Esophagus squamous epithelium (tissue), 5 donors: ENCODE measurements at regions not wholly inside any gene's neighbourhood (a gene's known extent, or its start where the extent isn't known, plus 50 kb on each side); places are given as distances from the start of the nearest gene placed in this dataset.

Experiments used
- DNase-seq: peaks from one replicate; lab custom pipeline; 2025; lab: John Stamatoyannopoulos, UW
- H3K27ac ChIP-seq, 4 donors: fragments of 200-600 bp; sonication (generic); one replicate each; pipeline ENCODE4 v1.5.1; 2016 to 2019; ENCODE audit warnings: mild to moderate bottlenecking in 1 of 4
- H3K27me3 ChIP-seq, 4 donors: fragments of 200-600 bp; sonication (generic); 1 replicate in 3 of 4; 2 replicates in 1 of 4; pipeline versions ENCODE4 v1.5.1 to v1.6.0; 2017 to 2021; ENCODE audit warnings: antibody characterized with exemption in 1 of 4
- H3K36me3 ChIP-seq, 3 donors: fragments of 200-600 bp; sonication (generic); one replicate each; pipeline ENCODE4 v1.5.1; 2016 to 2019
- H3K4me1 ChIP-seq, 3 donors: fragments of 200-600 bp; sonication (generic); one replicate each; pipeline ENCODE4 v1.5.1; 2017 to 2019
- H3K4me3 ChIP-seq, 4 donors: fragments of 200-600 bp; sonication (generic); 1 replicate in 3 of 4; 2 replicates in 1 of 4; pipeline ENCODE4 v1.5.1; 2016 to 2019; ENCODE audit warnings: mild to moderate bottlenecking in 2 of 4, moderate library complexity in 1 of 4
- H3K9me3 ChIP-seq, 3 donors: fragments of 200-600 bp; sonication (generic); one replicate each; pipeline ENCODE4 v1.5.1; 2016 to 2019
- CTCF ChIP-seq, 6 experiments: fragments of 450-650 bp in 4 of 6; fragments of 200-600 bp in 2 of 6; sonication (generic) in 2 of 6; IDR thresholded peaks; one replicate each; pipeline ENCODE4 v1.5.1; 2016 to 2019; ENCODE audit warnings: antibody characterized with exemption in 6 of 6, mild to moderate bottlenecking in 4 of 6, moderate library complexity in 4 of 6
- POLR2A ChIP-seq, 4 donors: fragments of 450-650 bp; IDR thresholded peaks; one replicate each; pipeline ENCODE4 v1.6.1; 2017; ENCODE audit warnings: antibody characterized with exemption in 4 of 4, mild to moderate bottlenecking in 4 of 4, moderate library complexity in 3 of 4
- WGBS, 2 donors: methylation state at CpG; one replicate each; pipeline ENCODE4 v1.1.5; 2018; 5-methylcytosine and 5-hydroxymethylcytosine counted together
- intact Hi-C: fragments of 100-400 bp; cut with DNase I; formaldehyde crosslinking; loops from one replicate; pipeline ENCODE4 v1.15.0; 2022
- donor health status: DM: yes; HTN: yes; CAD: no.

- Histone ChIP-seq H3K27me3 (no peaks in the 10 kb centered on the region), H3K4me1 (no peaks in the 10 kb centered on the region), H3K36me3 (no peaks in the 10 kb centered on the region), H3K4me3 (no peak overlapping the region), H3K9me3 (no peaks in the 10 kb centered on the region), H3K27ac (no peak overlapping the region)
- intact Hi-C loops, result no loop called here
- no peak for DNase-seq
- WGBS, 2 donors, result 86 to 91% methylated on average over 2 of the region's 2 CpGs
- TF ChIP-seq CTCF (IDR thresholded peaks at IDR 0.05) (no peak), POLR2A (IDR thresholded peaks at IDR 0.05) (no peak)
Measured at GRCh38 chr5:124561451-124561850, 185.0 kb downstream of the ZNF608 start.

- H3K27ac ChIP-seq, result no peak overlapping the region
- no peaks in the 10 kb centered on the region for H3K36me3 ChIP-seq
- H3K9me3 ChIP-seq, result no peaks in the 10 kb centered on the region
- TF ChIP-seq CTCF (IDR thresholded peaks at IDR 0.05), result no peak
- TF ChIP-seq POLR2A (IDR thresholded peaks at IDR 0.05), result no peak
- intact Hi-C loops, result no loop called here
- H3K4me1 ChIP-seq, result no peaks in the 10 kb centered on the region
- H3K27me3 ChIP-seq, result no peaks in the 10 kb centered on the region
- no peak overlapping the region for H3K4me3 ChIP-seq
- 74 to 86% methylated on average over 3 of the region's 3 CpGs for WGBS, 2 donors
- DNase-seq, result no peak
Measured at GRCh38 chr5:124560370-124560769, 186.1 kb downstream of the ZNF608 start.

- no peak overlapping the region for H3K27ac ChIP-seq
- no peaks in the 10 kb centered on the region for H3K36me3 ChIP-seq
- WGBS, 2 donors, result 90 to 94% methylated on average over 8 of the region's 8 CpGs
- no peaks in the 10 kb centered on the region for H3K27me3 ChIP-seq
- no peak for DNase-seq
- no peaks in the 10 kb centered on the region for H3K4me1 ChIP-seq
- H3K4me3 ChIP-seq, result no peak overlapping the region
- no peaks in the 10 kb centered on the region for H3K9me3 ChIP-seq
- TF ChIP-seq POLR2A (IDR thresholded peaks at IDR 0.05) (no peak), CTCF (IDR thresholded peaks at IDR 0.05) (no peak)
- intact Hi-C loops, result no loop called here
Measured at GRCh38 chr5:124557761-124558160, 188.7 kb downstream of the ZNF608 start.

- no peaks in the 10 kb centered on the region for H3K27me3 ChIP-seq
- 92 to 100% methylated on average over 2 of the region's 2 CpGs for WGBS, 2 donors
- DNase-seq, result no peak
Measured at GRCh38 chr5:124554746-124555578, 191.5 kb downstream of the ZNF608 start.

More at GRCh38 chr5:124554746-124555578, 191.5 kb downstream of the ZNF608 start:
- TF ChIP-seq POLR2A (IDR thresholded peaks at IDR 0.05) (no peak), CTCF (IDR thresholded peaks at IDR 0.05) (no peak)
- intact Hi-C loops, result no loop called here
- Histone ChIP-seq H3K27ac (no peak overlapping the region), H3K9me3 (no peaks in the 10 kb centered on the region), H3K36me3 (no peaks in the 10 kb centered on the region), H3K4me3 (no peak overlapping the region), H3K4me1 (no peaks in the 10 kb centered on the region)
